GM18511 (cell line): ENCODE measurements at regions not wholly inside any gene's neighbourhood (a gene's known extent, or its start where the extent isn't known, plus 50 kb on each side); places are given as distances from the start of the nearest gene placed in this dataset.
A peak's percentile ranks its signal among the peaks of the same experiment; 100 is the strongest.

Experiments used
- ATAC-seq: cut with Tn5 transposase; IDR thresholded peaks from one replicate; pipeline ENCODE4 v1.9.1; 2021; ENCODE audit warnings: mild to moderate bottlenecking, moderate library complexity; ENCODE audit not compliant: unreplicated experiment

GRCh38 chr4:136706942-136707341, 825.4 kb downstream of the PCDH18 start:
- ATAC-seq, result peak; percentile 66

GRCh38 chr4:136699905-136700304, 832.4 kb downstream of the PCDH18 start:
- ATAC-seq, result no peak

GRCh38 chr4:136691607-136692006, 840.7 kb downstream of the PCDH18 start:
- ATAC-seq, result no peak

GRCh38 chr4:136690360-136690759, 841.9 kb downstream of the PCDH18 start:
- no peak for ATAC-seq

GRCh38 chr4:136687596-136687995, 844.7 kb downstream of the PCDH18 start:
- ATAC-seq, result no peak

DNA sequence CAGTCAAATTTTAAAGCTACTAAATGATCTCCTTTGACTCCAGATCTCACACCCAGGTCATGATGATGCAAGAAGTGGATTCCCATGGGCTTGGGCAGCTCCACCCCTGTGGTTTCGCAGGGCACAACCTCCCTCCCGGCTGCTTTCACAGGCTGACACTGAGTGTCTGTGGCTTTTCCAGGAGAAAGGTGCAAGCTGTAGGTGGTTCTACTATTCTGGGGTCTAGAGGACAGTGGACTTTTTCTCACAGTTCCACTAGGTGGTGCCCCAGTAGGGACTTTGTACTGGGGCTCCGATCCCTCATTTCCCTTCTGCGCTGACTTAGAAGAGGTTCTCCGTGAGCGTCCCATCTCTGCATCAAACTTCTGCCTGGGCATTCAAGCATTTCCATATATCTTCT, 845.2 kb downstream of the PCDH18 start:
- ATAC-seq, result no peak

DNA sequence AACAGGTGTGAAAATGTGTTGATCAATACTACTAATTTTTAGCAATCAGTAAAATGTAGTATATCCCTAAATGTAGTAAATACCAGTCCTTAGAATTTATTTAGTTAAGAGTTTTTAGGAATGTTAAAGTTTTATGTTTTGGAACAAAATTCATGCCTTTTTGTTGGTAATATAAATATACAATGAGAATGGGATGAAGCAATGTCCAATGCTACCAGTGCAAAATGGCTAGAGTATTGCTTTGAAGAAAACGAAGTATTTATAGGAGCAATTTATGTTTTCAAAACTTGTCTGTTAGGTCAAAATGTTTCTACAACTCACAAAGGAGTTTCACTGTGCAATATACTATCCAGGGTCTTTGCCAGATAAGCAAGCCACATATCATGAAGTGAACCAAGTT, 851.5 kb downstream of the PCDH18 start:
- no peak for ATAC-seq

DNA sequence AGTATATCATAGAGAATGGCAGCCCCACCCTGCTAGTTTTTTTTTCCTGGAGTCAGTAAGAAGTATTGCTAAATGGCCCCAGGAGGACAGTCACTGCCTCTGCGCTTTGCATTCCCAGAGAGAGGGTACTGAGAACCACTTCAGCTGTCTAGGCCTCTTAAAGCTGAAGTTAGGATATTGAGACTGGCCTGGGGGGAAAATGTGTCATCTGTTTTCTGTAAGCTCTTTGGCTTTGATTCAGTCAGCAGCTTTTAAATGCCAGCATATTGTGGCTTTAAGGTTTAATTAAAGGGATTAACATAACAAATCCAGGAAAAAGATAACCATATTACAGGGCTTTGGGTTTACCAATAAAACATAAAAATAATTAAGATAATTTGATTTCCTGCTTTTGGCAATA, 852.0 kb downstream of the PCDH18 start:
- no peak for ATAC-seq

- no peak for ATAC-seq
These were observed 862.0 kb downstream of the PCDH18 start for GRCh38 chr4:136670265-136670664.

- no peak for ATAC-seq
These were observed 867.3 kb downstream of the PCDH18 start for GRCh38 chr4:136664988-136665387.

- ATAC-seq, result no peak
These were observed 869.8 kb downstream of the PCDH18 start for GRCh38 chr4:136662539-136662938.

- no peak for ATAC-seq
These were observed 878.5 kb downstream of the PCDH18 start for GRCh38 chr4:136653640-136654406.

- no peak for ATAC-seq
These were observed 880.4 kb downstream of the PCDH18 start for GRCh38 chr4:136651932-136652331.

GRCh38 chr4:136651278-136651667, 881.0 kb downstream of the PCDH18 start:
- ATAC-seq, result peak; percentile 59

DNA sequence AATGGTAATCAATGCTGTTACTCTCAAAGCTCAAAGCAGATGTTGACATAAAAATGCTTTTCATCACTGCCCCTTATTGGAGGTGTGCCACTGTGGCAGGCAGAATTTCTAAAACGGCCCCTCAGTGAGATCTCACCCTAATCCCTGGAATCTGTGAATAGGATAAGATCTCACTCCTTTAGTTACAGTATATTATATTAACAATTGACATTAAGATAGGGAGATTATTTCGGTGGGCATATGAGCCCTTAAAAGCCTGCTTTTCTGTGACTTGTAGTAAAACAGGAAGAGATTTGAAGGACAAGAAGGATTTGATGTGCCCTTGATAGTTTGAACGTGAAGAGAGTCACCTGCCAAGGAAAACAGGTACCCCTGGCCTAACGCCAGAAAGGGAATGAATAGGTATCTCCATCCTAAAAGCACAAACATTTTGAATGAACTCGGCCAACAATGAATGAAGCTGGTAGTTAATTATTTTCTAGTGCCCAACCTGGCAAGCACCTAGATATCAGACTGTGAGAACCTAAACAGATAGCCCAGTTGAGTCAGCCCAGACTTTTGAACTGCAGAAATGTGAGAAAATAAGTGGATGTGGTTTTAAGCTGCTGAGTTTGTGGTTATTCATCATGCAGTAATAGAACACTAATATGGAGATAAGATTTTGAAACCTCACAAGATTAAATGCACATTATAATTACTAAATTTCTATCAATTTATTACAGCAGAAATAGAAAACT, 881.6 kb downstream of the PCDH18 start:
- peak; percentile 92 for ATAC-seq

DNA sequence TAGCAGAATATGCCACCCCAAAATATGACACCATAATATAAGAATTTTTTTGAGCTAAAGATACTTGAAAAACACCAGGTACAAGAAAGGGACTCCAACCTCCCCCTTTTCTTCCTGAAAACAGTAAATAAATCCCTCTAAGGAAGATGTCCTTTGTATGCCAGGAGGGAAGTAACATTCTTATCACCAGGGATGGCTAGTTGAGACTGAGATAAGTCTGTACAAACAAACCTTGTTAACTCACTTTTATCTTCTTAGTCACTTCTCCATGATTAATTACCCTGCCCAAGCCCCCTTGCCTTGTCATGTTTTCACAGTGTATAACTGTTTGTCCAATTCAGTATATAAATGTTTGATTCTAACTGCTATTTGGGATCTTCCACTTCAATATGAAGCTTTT, 888.0 kb downstream of the PCDH18 start:
- no peak for ATAC-seq

GRCh38 chr4:136643416-136643815, 888.9 kb downstream of the PCDH18 start:
- ATAC-seq, result no peak

DNA sequence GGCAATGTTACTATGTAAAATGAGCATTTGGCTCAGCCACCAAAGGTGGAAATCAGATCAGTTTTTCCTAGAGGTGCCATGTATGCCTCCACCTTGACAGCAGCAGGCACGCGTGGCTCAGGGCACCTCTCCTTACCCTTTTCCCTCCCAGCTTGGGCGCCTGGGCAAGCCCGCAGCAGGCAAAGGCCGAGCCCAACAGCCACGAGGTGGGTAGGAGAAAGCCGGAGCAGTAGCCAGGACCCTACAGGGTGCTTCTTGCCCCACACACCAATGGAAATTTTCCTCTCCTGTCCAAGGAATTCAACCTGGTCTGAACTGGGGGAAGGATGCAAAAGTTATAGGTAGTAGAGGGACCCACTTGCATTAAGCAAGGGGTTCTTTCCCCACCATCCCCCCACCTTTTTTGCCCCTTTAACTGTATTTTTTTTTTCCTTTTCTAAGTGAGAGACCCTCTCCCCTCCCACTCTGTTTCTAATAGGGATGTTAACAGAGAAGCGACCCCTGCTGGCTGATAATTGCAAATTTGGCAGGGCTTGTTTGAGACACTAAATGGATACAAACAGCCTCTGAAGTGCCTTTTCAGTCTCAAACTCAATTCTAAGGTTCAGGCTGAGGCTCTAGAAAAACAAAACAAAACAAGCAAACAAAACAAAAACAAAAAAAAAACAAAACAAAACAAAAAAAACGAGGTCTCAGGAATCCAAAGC, 895.1 kb downstream of the PCDH18 start:
- ATAC-seq, result peak; percentile 48

- ATAC-seq, result no peak
These were observed 896.1 kb downstream of the PCDH18 start for GRCh38 chr4:136636155-136636554.

DNA sequence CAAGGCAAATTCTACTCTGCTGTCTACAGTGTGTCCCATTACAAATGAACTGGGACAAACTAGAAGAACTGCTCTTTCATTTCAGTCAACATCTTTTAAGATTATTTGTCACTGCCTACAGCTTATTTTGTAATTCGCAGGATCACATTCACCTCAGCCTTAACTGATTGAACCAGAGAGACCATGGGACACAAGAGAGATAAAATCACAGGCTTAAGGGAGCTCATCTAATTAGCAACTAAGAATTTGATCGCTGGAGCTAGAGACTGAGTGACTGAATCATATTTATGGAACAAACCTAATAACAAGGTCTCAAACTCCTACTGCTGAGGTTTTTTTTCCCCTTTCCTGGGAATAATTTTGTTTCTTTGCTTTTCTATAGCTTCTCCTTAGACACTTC, 898.2 kb downstream of the PCDH18 start:
- ATAC-seq, result no peak

DNA sequence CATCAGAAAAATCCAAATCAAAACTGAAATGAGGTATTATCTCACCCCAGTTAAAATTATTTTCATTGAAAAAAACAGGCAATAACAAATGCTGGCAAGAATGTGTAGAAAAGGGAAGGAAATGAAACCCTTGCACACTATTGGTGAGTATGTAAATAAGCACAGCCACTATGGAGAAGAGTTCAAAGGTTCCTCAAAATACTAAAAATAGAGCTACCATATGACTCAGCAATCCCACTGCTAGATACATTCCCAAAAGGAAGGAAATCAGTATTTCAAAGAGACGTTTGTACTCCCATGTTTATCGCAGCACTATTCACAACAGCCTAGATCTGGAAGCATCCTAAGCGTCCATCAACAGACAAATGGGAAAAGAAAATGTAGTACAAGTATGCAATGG, 932.4 kb downstream of the PCDH18 start:
- no peak for ATAC-seq

GRCh38 chr4:136590440-136590839, 941.9 kb downstream of the PCDH18 start:
- no peak for ATAC-seq
